Astrocyte (in vitro differentiated cells and primary cell): ENCODE measurements at regions not wholly inside any gene's neighbourhood (a gene's known extent, or its start where the extent isn't known, plus 50 kb on each side); places are given as distances from the start of the nearest gene placed in this dataset.

Source experiments
- DNase-seq: peaks from one replicate; pipeline ENCODE4 v3.0.0-alpha.2; 2010; ENCODE audit warnings: low read depth
- FAIRE-seq: peaks from 2 replicates; lab custom pipeline; 2011; peaks lifted over from hg19 to GRCh38; lab: Jason Lieb, UNC
- H2AFZ ChIP-seq: 2 replicates; pipeline ENCODE4 v1.6.0; 2012; ENCODE audit warnings: low read depth, low read length, inconsistent platforms
- H3K27ac ChIP-seq: 2 replicates; pipeline ENCODE4 v1.5.1; 2011; ENCODE audit warnings: low read depth, low read length, inconsistent platforms
- H3K27me3 ChIP-seq: 2 replicates; pipeline ENCODE4 v1.6.0; 2011; ENCODE audit warnings: low read length, inconsistent platforms; ENCODE audit not compliant: insufficient read depth
- H3K36me3 ChIP-seq: 2 replicates; pipeline ENCODE4 v1.5.1; 2011; ENCODE audit warnings: low read length, inconsistent platforms; ENCODE audit not compliant: insufficient read depth
- H3K4me1 ChIP-seq: 2 replicates; pipeline ENCODE4 v1.5.1; 2011; ENCODE audit warnings: low read length, inconsistent platforms; ENCODE audit not compliant: insufficient read depth
- H3K4me2 ChIP-seq: 2 replicates; pipeline ENCODE4 v1.6.0; 2012; ENCODE audit warnings: low read length, inconsistent platforms
- H3K4me3 ChIP-seq: 2 replicates; pipeline ENCODE4 v1.5.1; 2011; ENCODE audit warnings: low read depth, mild to moderate bottlenecking, low read length, inconsistent platforms; ENCODE audit not compliant: insufficient read depth
- H3K79me2 ChIP-seq: 2 replicates; pipeline ENCODE4 v1.6.0; 2012; ENCODE audit warnings: mild to moderate bottlenecking, low read length, inconsistent platforms; ENCODE audit not compliant: insufficient read depth
- H3K9ac ChIP-seq: 2 replicates; pipeline ENCODE4 v1.6.0; 2012; ENCODE audit warnings: mild to moderate bottlenecking, low read length, inconsistent platforms
- H3K9me3 ChIP-seq: 2 replicates; pipeline ENCODE4 v1.5.1; 2012; ENCODE audit warnings: low read depth, mild to moderate bottlenecking, low read length, inconsistent platforms; ENCODE audit not compliant: insufficient read depth
- H4K20me1 ChIP-seq: 2 replicates; pipeline ENCODE4 v1.6.0; 2012; ENCODE audit warnings: low read length, inconsistent platforms; ENCODE audit not compliant: insufficient read depth
- H3K27ac Mint-ChIP-seq: one replicate; pipeline ENCODE4 v1.8.0; 2021; ENCODE audit warnings: mild to moderate bottlenecking, mixed read lengths; ENCODE audit not compliant: unreplicated experiment
- H3K27me3 Mint-ChIP-seq: one replicate; pipeline ENCODE4 v1.8.0; 2021; ENCODE audit warnings: low read depth, mixed read lengths; ENCODE audit not compliant: unreplicated experiment
- H3K36me3 Mint-ChIP-seq: one replicate; pipeline ENCODE4 v1.8.0; 2021; ENCODE audit warnings: low read depth, mixed read lengths; ENCODE audit not compliant: unreplicated experiment
- H3K4me1 Mint-ChIP-seq: one replicate; pipeline ENCODE4 v1.8.0; 2021; ENCODE audit warnings: low read depth, mixed read lengths; ENCODE audit not compliant: unreplicated experiment
- H3K4me3 Mint-ChIP-seq: one replicate; pipeline ENCODE4 v1.8.0; 2021; ENCODE audit warnings: mild to moderate bottlenecking, moderate library complexity, mixed read lengths; ENCODE audit not compliant: unreplicated experiment
- H3K9me3 Mint-ChIP-seq: one replicate; pipeline ENCODE4 v1.8.0; 2021; ENCODE audit warnings: mild to moderate bottlenecking, mixed read lengths; ENCODE audit not compliant: unreplicated experiment
- CTCF ChIP-seq: IDR thresholded peaks from 2 replicates; pipeline ENCODE4 v1.5.1; 2011; ENCODE audit warnings: low read depth, mild to moderate bottlenecking, inconsistent platforms, low read length, moderate library complexity; ENCODE audit not compliant: insufficient read depth
- EZH2 ChIP-seq: IDR thresholded peaks from 2 replicates; pipeline ENCODE4 v1.6.1; 2012; ENCODE audit warnings: mild to moderate bottlenecking, low read length, inconsistent platforms; ENCODE audit not compliant: insufficient read depth

GRCh38 chr1:170370087-170370486 lies 161.9 kb upstream of the GORAB start:
- Histone ChIP-seq H3K27me3 (no peaks in the 10 kb centered on the region), H3K4me2 (no peak overlapping the region), H4K20me1 (no peaks in the 10 kb centered on the region), H3K4me1 (no peaks in the 10 kb centered on the region), H2AFZ (no peak overlapping the region), H3K4me3 (no peak overlapping the region), H3K9ac (no peak overlapping the region), H3K27ac (no peak overlapping the region), H3K9me3 (no peaks in the 10 kb centered on the region), H3K36me3 (no peaks in the 10 kb centered on the region), H3K79me2 (no peaks in the 10 kb centered on the region)
- H3K4me1 Mint-ChIP-seq: no peaks in the 10 kb centered on the region
- DNase-seq (no peak), FAIRE-seq (no peak)
- peaks cover 6% of the 10 kb centered on the region for H3K9me3 Mint-ChIP-seq
- no peak overlapping the region for H3K4me3 Mint-ChIP-seq
- no peaks in the 10 kb centered on the region for H3K36me3 Mint-ChIP-seq
- TF ChIP-seq CTCF (no peak), EZH2 (no peak)
- H3K27ac Mint-ChIP-seq: no peak overlapping the region
- no peaks in the 10 kb centered on the region for H3K27me3 Mint-ChIP-seq

GRCh38 chr1:170375082-170375723 lies 156.8 kb upstream of the GORAB start:
- no peaks in the 10 kb centered on the region for H3K27me3 Mint-ChIP-seq
- H3K4me3 ChIP-seq: no peak overlapping the region
- no peak for FAIRE-seq

More at GRCh38 chr1:170375082-170375723, 156.8 kb upstream of the GORAB start:
- Histone ChIP-seq H3K4me1 (no peaks in the 10 kb centered on the region), H3K4me2 (no peak overlapping the region), H3K9ac (no peak overlapping the region), H3K36me3 (no peaks in the 10 kb centered on the region), H3K27me3 (no peaks in the 10 kb centered on the region), H4K20me1 (no peaks in the 10 kb centered on the region), H3K27ac (no peak overlapping the region), H3K79me2 (no peaks in the 10 kb centered on the region), H3K9me3 (no peaks in the 10 kb centered on the region), H2AFZ (no peak overlapping the region)
- no peak overlapping the region for H3K27ac Mint-ChIP-seq
- H3K4me3 Mint-ChIP-seq: no peak overlapping the region
- H3K9me3 Mint-ChIP-seq: peaks cover 2% of the 10 kb centered on the region
- no peaks in the 10 kb centered on the region for H3K36me3 Mint-ChIP-seq
- no peaks in the 10 kb centered on the region for H3K4me1 Mint-ChIP-seq
- TF ChIP-seq EZH2 (no peak), CTCF (no peak)
- no peak for DNase-seq
